GM19035 (cell line): ENCODE measurements at regions not wholly inside any gene's neighbourhood (a gene's known extent, or its start where the extent isn't known, plus 50 kb on each side); places are given as distances from the start of the nearest gene placed in this dataset.

Experiments used
- ATAC-seq: cut with Tn5 transposase; IDR thresholded peaks from one replicate; pipeline ENCODE4 v1.9.1; 2021; ENCODE audit not compliant: unreplicated experiment

- ATAC-seq: no peak
Measured at GRCh38 chr12:126858560-126858959, 1408.4 kb upstream of the TMEM132C start.

- ATAC-seq: no peak
Measured at GRCh38 chr12:126860210-126860609, 1406.8 kb upstream of the TMEM132C start.

GRCh38 chr12:126862500-126862899 is 1404.5 kb upstream of the TMEM132C start:
- ATAC-seq: no peak

GRCh38 chr12:126869644-126870043 is 1397.3 kb upstream of the TMEM132C start:
- no peak for ATAC-seq

- no peak for ATAC-seq
Measured at GRCh38 chr12:126873701-126874100, 1393.3 kb upstream of the TMEM132C start.

- peak; percentile 82 for ATAC-seq
Measured at GRCh38 chr12:126874427-126875026, 1392.4 kb upstream of the TMEM132C start.

- no peak for ATAC-seq
Measured at GRCh38 chr12:126879842-126880241, 1387.1 kb upstream of the TMEM132C start.

- no peak for ATAC-seq
Measured at GRCh38 chr12:126883697-126884096, 1383.3 kb upstream of the TMEM132C start.

- no peak for ATAC-seq
Measured at GRCh38 chr12:126889501-126889900, 1377.5 kb upstream of the TMEM132C start.

GRCh38 chr12:126890097-126890496 is 1376.9 kb upstream of the TMEM132C start:
- no peak for ATAC-seq

GRCh38 chr12:126891789-126892188 is 1375.2 kb upstream of the TMEM132C start:
- no peak for ATAC-seq

GRCh38 chr12:126895951-126896913 is 1370.7 kb upstream of the TMEM132C start:
- no peak for ATAC-seq

GRCh38 chr12:126897102-126897501 is 1369.9 kb upstream of the TMEM132C start:
- no peak for ATAC-seq

- ATAC-seq: no peak
Measured at GRCh38 chr12:126897778-126898177, 1369.2 kb upstream of the TMEM132C start.

- no peak for ATAC-seq
Measured at GRCh38 chr12:126898562-126898961, 1368.4 kb upstream of the TMEM132C start.

GRCh38 chr12:126899926-126900792 is 1366.8 kb upstream of the TMEM132C start:
- no peak for ATAC-seq

- ATAC-seq: no peak
Measured at GRCh38 chr12:126903027-126903876, 1363.7 kb upstream of the TMEM132C start.

- no peak for ATAC-seq
Measured at GRCh38 chr12:126905752-126906151, 1361.2 kb upstream of the TMEM132C start.

GRCh38 chr12:126907900-126908764 is 1358.8 kb upstream of the TMEM132C start:
- ATAC-seq: no peak
